T47D (cell line): ENCODE measurements at regions not wholly inside any gene's neighbourhood (a gene's known extent, or its start where the extent isn't known, plus 50 kb on each side); places are given as distances from the start of the nearest gene placed in this dataset.
"Not testable (repeated sequence)": the region's sequence is repeated elsewhere in the genome, so short reads cannot be mapped to it uniquely, and the experiment has no call there.

Source experiments
- DNase-seq, 2 experiments: peaks; one replicate each; pipeline versions ENCODE4 v3.0.0 to v3.0.0-alpha.2; 2011 to 2012; ENCODE audit warnings: low read depth in 1 of 2, low spot score in 1 of 2
- JUND ChIP-seq: IDR thresholded peaks from 2 replicates; pipeline ENCODE4 v1.6.1; 2012; ENCODE audit warnings: low read depth
- in situ Hi-C: cut with HindIII; loops from 2 replicates; pipeline ENCODE4 v1.10.0; 2016; ENCODE audit warnings: low sequenced_read_pairs, low pct_unique_long_range_greater_than_20kb

- in situ Hi-C loops = no loop called here
- DNase-seq = no peak
- TF ChIP-seq JUND = no peak
Measured at GRCh38 chr9:21624675-21625644, 142.8 kb upstream of the IFNE start.

GRCh38 chr9:21626493-21626892, 144.4 kb upstream of the IFNE start:
- no peak for DNase-seq
- no peak for TF ChIP-seq JUND
- in situ Hi-C loops = no loop called here

- DNase-seq, in situ Hi-C loops: not testable (repeated sequence)
Measured at GRCh38 chr9:21628954-21629353, 146.8 kb upstream of the IFNE start.

GRCh38 chr9:21634951-21635350, 152.8 kb upstream of the IFNE start:
- TF ChIP-seq JUND = no peak
- in situ Hi-C loops = no loop called here

GRCh38 chr9:21638104-21638503, 156.0 kb upstream of the IFNE start:
- DNase-seq = no peak
- no peak for TF ChIP-seq JUND
- in situ Hi-C loops = no loop called here

More at GRCh38 chr9:21634951-21635350, 152.8 kb upstream of the IFNE start:
- DNase-seq = no peak

GRCh38 chr9:21653091-21653490, 149.3 kb upstream of the MTAP start:
- in situ Hi-C loops = no loop called here
- no peak for TF ChIP-seq JUND
- no peak for DNase-seq

GRCh38 chr9:21653589-21653988, 148.8 kb upstream of the MTAP start:
- TF ChIP-seq JUND = no peak
- in situ Hi-C loops = no loop called here
- no peak for DNase-seq

- no peak for DNase-seq
- TF ChIP-seq JUND = no peak
- in situ Hi-C loops = no loop called here
Measured at GRCh38 chr9:21656776-21657674, 145.4 kb upstream of the MTAP start.

GRCh38 chr9:21657966-21658667, 144.3 kb upstream of the MTAP start:
- no peak for DNase-seq
- in situ Hi-C loops = no loop called here
- no peak for TF ChIP-seq JUND

GRCh38 chr9:21660976-21661375, 141.5 kb upstream of the MTAP start:
- DNase-seq = no peak
- in situ Hi-C loops = no loop called here
- no peak for TF ChIP-seq JUND

GRCh38 chr9:21661626-21662025, 140.8 kb upstream of the MTAP start:
- DNase-seq = no peak
- in situ Hi-C loops = no loop called here
- no peak for TF ChIP-seq JUND

GRCh38 chr9:21668516-21668915, 133.9 kb upstream of the MTAP start:
- in situ Hi-C loops = no loop called here
- DNase-seq = no peak
- TF ChIP-seq JUND = no peak
